Mononuclear cell (primary cell): ENCODE measurements at regions not wholly inside any gene's neighbourhood (a gene's known extent, or its start where the extent isn't known, plus 50 kb on each side); places are given as distances from the start of the nearest gene placed in this dataset.
"Not testable (repeated sequence)": the region's sequence is repeated elsewhere in the genome, so short reads cannot be mapped to it uniquely, and the experiment has no call there.

Experiments used
- H3K27me3 ChIP-seq: 2 replicates; pipeline ENCODE4 v1.6.0; 2011; ENCODE audit warnings: low read length, control low read depth; ENCODE audit not compliant: insufficient read depth
- H3K4me1 ChIP-seq: 2 replicates; pipeline ENCODE4 v1.5.1; 2011; ENCODE audit warnings: mild to moderate bottlenecking, low read length, control low read depth; ENCODE audit not compliant: insufficient read depth
- H3K4me3 ChIP-seq: 2 replicates; pipeline ENCODE4 v1.5.1; 2011; ENCODE audit warnings: mild to moderate bottlenecking, low read length, moderate library complexity
- H3K9me3 ChIP-seq: 2 replicates; pipeline ENCODE4 v1.5.1; 2011; ENCODE audit warnings: low read depth, mild to moderate bottlenecking, control low read depth, low read length

DNA sequence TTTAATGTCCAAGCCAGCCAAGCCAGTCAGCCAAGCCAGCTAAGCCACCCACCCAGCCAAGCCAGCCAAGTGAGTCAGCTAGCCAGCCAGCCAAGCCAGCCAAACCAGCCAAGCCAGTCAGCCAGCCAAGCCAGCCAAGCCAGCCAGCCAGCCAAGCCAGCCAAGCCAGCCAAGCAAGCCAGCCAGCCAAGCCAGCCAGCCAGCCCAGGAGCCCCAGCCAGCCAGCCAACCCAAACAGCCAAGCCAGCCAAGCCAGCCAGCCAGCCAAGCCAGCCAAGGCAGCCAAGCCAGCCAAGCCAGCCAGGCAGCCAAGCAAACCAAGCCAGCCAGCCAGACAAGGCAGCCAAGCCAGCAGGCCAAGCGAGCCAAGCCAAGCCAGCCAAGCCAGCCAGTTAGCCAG lies 352.1 kb upstream of the PLGLB2 start:
- not testable (repeated sequence) for H3K4me1 ChIP-seq, H3K27me3 ChIP-seq, H3K4me3 ChIP-seq, H3K9me3 ChIP-seq

DNA sequence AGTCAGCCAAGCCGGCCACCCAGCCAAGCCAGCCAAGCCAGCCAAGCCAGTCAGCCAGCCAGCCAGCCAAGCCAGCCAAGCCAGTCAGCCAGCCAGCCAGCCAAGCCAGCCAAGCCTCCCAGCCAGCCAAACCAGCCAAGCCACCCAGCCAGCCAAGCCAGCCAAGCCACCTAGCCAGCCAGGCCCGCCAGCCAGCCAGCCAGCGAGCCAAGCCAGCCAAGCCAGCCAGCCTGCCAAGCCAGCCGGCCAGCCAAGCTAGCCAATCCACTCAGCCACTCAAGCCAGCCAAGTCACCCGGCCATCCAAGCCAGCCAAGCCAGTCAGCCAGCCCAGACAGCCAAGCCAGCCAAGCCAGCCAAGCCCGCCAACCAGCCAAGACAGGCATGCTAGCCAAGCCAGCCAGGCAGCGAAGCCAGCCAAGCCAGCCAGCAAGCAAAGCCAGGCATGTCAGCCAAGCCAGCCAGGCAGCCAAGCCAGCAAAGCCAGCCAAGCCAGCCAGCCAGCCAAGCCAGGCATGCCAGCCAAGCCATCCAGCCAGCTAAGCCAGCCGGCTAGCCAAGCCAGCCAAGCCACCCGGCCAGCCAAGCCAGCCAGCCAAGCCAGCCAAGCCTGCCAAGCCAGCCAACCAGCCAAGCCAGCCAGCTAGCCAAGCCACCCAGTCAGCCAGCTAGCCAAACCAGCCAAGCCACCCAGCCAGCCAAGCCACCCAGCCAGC lies 351.2 kb upstream of the PLGLB2 start:
- H3K27me3 ChIP-seq, H3K4me3 ChIP-seq, H3K4me1 ChIP-seq: not testable (repeated sequence)

DNA sequence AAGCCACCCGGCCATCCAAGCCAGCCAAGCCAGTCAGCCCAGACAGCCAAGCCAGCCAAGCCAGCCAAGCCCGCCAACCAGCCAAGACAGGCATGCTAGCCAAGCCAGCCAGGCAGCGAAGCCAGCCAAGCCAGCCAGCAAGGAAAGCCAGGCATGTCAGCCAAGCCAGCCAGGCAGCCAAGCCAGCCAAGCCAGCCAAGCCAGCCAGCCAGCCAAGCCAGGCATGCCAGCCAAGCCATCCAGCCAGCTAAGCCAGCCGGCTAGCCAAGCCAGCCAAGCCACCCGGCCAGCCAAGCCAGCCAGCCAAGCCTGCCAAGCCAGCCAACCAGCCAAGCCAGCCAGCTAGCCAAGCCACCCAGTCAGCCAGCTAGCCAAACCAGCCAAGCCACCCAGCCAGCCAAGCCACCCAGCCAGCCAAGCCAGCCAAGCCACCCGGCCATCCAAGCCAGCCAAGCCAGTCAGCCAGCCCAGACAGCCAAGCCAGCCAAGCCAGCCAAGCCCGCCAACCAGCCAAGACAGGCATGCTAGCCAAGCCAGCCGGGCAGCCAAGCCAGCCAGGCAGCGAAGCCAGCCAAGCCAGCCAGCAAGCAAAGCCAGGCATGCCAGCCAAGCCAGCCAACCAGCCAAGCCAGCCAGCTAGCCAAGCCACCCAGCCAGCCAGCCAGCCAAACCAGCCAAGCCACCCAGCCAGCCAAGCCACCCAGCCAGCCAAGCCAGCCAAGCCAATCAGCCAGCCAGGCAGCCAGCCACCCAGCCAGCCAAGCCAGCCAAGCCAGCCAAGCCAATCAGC lies 350.4 kb upstream of the PLGLB2 start:
- not testable (repeated sequence) for H3K27me3 ChIP-seq, H3K9me3 ChIP-seq, H3K4me3 ChIP-seq, H3K4me1 ChIP-seq

More for the DNA sequence above, 351.2 kb upstream of the PLGLB2 start:
- not testable (repeated sequence) for H3K9me3 ChIP-seq

DNA sequence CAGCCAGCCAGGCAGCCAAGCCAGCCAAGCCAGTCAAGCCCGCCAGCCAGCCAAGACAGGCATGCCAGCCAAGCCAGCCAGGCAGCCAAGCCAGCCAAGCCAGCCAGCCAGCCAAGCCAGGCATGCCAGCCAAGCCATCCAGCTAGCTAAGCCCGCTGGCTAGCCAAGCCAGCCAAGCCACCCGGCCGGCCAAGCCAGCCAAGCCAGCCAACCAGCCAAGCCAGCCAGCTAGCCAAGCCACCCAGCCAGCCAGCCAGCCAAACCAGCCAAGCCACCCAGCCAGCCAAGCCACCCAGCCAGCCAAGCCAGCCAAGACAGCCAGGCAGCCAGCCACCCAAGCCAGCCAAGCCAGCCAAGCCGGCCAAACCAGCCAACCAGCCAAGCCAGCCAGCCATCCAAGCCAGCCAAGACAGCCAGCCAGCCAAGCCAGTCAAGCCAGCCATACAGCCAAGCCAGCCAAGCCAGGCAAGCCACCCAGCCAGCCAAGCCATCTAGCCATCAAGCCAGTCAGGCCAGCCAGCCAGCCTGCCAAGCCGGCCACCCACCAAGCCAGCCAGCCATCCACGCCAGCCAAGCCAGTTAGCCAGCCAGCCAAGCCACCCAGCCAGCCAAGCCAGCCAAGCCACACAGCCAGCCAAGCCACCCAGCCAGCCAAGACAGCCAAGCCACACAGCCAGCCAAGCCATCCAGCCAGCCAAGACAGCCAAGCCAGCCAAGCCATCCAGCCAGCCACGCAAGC lies 349.2 kb upstream of the PLGLB2 start:
- not testable (repeated sequence) for H3K4me3 ChIP-seq, H3K9me3 ChIP-seq, H3K4me1 ChIP-seq, H3K27me3 ChIP-seq

DNA sequence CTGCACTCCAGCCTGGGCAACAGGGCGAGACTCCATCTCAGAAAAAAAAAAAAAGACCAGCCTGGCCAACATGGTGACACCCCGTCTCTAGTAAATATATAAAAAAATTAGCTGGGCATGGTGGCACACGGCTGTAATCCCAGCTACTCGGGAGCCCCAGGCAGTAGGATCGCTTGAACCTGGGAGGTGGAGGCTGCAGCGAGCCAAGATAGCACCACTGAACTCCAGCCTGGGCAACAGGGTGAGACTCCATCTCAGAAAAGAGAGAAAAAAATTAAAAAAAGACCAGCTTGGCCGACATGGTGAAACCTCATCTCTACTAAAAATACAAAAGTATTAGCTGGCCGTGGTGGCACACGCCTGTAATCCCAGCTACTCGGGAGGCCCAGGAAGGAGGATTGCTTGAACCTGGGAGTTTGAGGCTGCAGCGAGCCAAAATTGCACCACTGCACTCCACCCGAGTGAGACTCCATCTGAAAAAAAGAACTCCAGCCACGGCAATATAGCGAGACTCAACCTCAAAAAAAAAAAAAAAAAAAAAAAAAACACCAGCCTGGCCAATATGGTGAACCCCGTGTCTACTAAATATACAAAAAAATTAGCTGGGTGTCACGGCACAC lies 346.1 kb upstream of the PLGLB2 start:
- Histone ChIP-seq H3K27me3 (no peaks in the 10 kb centered on the region), H3K9me3 (no peaks in the 10 kb centered on the region), H3K4me1 (no peaks in the 10 kb centered on the region), H3K4me3 (no peak overlapping the region)

GRCh38 chr2:87403893-87404175 lies 344.1 kb upstream of the PLGLB2 start:
- Histone ChIP-seq H3K4me1 (no peaks in the 10 kb centered on the region), H3K27me3 (no peaks in the 10 kb centered on the region), H3K4me3 (no peak overlapping the region), H3K9me3 (no peaks in the 10 kb centered on the region)

GRCh38 chr2:87404411-87405255 lies 343.3 kb upstream of the PLGLB2 start:
- not testable (repeated sequence) for H3K4me3 ChIP-seq, H3K4me1 ChIP-seq, H3K9me3 ChIP-seq, H3K27me3 ChIP-seq

DNA sequence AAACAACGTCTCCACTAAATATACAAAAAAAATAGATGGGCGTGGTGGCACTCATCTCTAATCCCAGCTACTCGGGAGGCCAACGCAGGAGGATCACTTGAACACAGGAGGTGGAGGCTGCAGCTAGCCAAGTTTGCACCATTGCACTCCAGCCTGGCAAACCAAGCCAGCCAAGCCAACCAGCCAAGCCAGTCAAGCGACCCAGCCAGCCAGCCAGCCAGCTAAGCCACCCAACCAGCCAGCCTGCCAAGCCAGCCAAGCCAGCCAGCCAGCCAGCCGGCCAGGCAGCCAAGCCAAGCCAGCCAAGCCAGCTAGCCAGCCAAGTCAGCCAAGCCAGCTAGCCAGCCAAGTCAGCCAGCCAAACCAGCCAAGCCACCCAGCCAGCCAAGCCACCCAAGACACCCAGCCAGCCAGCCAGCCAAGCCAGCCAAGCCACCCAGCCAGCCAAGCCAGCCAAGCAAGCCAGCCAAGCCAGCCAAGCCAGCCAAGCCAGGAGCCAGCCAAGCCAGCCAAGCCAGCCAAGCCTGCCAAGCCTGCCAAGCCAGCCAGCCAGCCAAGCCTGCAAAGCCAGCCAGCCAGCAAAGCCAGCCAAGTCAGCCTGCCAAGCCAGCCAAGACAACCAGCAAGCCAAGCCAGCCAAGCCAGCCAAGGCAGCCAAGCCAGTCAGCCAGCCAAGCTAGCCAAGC lies 342.2 kb upstream of the PLGLB2 start:
- not testable (repeated sequence) for H3K4me1 ChIP-seq, H3K9me3 ChIP-seq

GRCh38 chr2:87406406-87407175 lies 341.3 kb upstream of the PLGLB2 start:
- not testable (repeated sequence) for H3K4me3 ChIP-seq, H3K4me1 ChIP-seq, H3K27me3 ChIP-seq, H3K9me3 ChIP-seq

More for the DNA sequence above, 342.2 kb upstream of the PLGLB2 start:
- H3K4me3 ChIP-seq, H3K27me3 ChIP-seq: not testable (repeated sequence)

GRCh38 chr2:87409601-87410000 lies 338.3 kb upstream of the PLGLB2 start:
- not testable (repeated sequence) for H3K9me3 ChIP-seq, H3K4me1 ChIP-seq, H3K27me3 ChIP-seq, H3K4me3 ChIP-seq

DNA sequence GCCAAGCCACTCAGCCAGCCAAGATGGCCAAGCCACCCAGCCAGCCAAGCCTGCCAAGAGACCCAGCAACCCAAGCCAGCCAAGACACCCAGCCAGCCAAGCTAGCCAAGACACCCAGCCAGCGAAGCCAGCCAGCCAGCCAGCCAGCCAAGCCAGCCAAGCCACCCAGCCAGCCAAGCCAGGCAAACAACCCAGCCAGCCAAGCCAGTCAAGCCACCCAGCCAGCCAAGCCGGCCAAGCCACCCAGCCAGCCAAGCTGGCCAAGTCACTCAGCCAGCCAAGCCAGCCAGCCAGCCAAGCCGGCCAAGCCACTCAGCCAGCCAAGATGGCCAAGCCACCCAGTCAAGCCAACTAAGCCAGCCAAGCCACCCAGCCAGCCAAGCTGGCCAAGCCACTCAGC lies 337.5 kb upstream of the PLGLB2 start:
- H3K9me3 ChIP-seq, H3K27me3 ChIP-seq, H3K4me3 ChIP-seq, H3K4me1 ChIP-seq: not testable (repeated sequence)

- not testable (repeated sequence) for H3K27me3 ChIP-seq, H3K4me3 ChIP-seq, H3K4me1 ChIP-seq, H3K9me3 ChIP-seq
Observed at GRCh38 chr2:87412036-87412820, 335.7 kb upstream of the PLGLB2 start.

- H3K4me3 ChIP-seq, H3K27me3 ChIP-seq: not testable (repeated sequence)
Observed at GRCh38 chr2:87414331-87414730, 333.6 kb upstream of the PLGLB2 start.

More at GRCh38 chr2:87414331-87414730, 333.6 kb upstream of the PLGLB2 start:
- not testable (repeated sequence) for H3K4me1 ChIP-seq, H3K9me3 ChIP-seq
